H9 (cell line): ENCODE measurements at regions not wholly inside any gene's neighbourhood (a gene's known extent, or its start where the extent isn't known, plus 50 kb on each side); places are given as distances from the start of the nearest gene placed in this dataset.

Experiments
- DNase-seq: peaks from one replicate; pipeline ENCODE4 v3.0.0-alpha.2; 2017
- H2AFZ ChIP-seq: one replicate; pipeline ENCODE4 v1.6.1; 2013; ENCODE audit warnings: mild to moderate bottlenecking, low read length, control low read depth, moderate library complexity
- H2AK5ac ChIP-seq: 2 replicates; pipeline ENCODE4 v1.6.1; 2013; ENCODE audit warnings: low read length, control low read depth, mixed read lengths; ENCODE audit not compliant: insufficient read length
- H2BK120ac ChIP-seq: one replicate; pipeline ENCODE4 v1.6.1; 2013; ENCODE audit warnings: low read depth, mild to moderate bottlenecking, low read length, control low read depth, inconsistent platforms; ENCODE audit not compliant: poor library complexity, severe bottlenecking
- H2BK12ac ChIP-seq: 2 replicates; pipeline ENCODE4 v1.6.1; 2013; ENCODE audit warnings: low read length, control low read depth, mixed read lengths, low read depth; ENCODE audit not compliant: insufficient read length
- H2BK15ac ChIP-seq: 2 replicates; pipeline ENCODE4 v1.6.1; 2013; ENCODE audit warnings: low read depth, low read length, control low read depth
- H2BK20ac ChIP-seq: one replicate; pipeline ENCODE4 v1.6.1; 2013; ENCODE audit warnings: low read depth, mild to moderate bottlenecking, low read length, control low read depth, inconsistent platforms; ENCODE audit not compliant: poor library complexity, severe bottlenecking
- H2BK5ac ChIP-seq: 2 replicates; pipeline ENCODE4 v1.6.1; 2013; ENCODE audit warnings: low read length, control low read depth, mixed read lengths; ENCODE audit not compliant: insufficient read length
- H3K14ac ChIP-seq: 2 replicates; pipeline ENCODE4 v1.6.1; 2013; ENCODE audit warnings: low read length, control low read depth; ENCODE audit not compliant: insufficient read depth
- H3K18ac ChIP-seq: 2 replicates; pipeline ENCODE4 v1.6.1; 2013; ENCODE audit warnings: low read depth, mild to moderate bottlenecking, mixed read lengths, low read length, control low read depth; ENCODE audit not compliant: insufficient read length
- H3K23ac ChIP-seq: 2 replicates; pipeline ENCODE4 v1.6.1; 2013; ENCODE audit warnings: low read length, control low read depth, mixed read lengths, low read depth; ENCODE audit not compliant: insufficient read length
- H3K23me2 ChIP-seq: 2 replicates; pipeline ENCODE4 v1.6.1; 2013; ENCODE audit warnings: low read depth, mild to moderate bottlenecking, mixed read lengths, low read length, control low read depth; ENCODE audit not compliant: insufficient read length, poor library complexity, severe bottlenecking
- H3K27ac ChIP-seq: 2 replicates; pipeline ENCODE4 v1.5.1; 2013; ENCODE audit warnings: low read length, control low read depth, mixed read lengths, low read depth; ENCODE audit not compliant: insufficient read length
- H3K27me3 ChIP-seq: 2 replicates; pipeline ENCODE4 v1.6.1; 2013; ENCODE audit warnings: low read length, control low read depth, inconsistent platforms; ENCODE audit not compliant: insufficient read depth
- H3K4ac ChIP-seq: 2 replicates; pipeline ENCODE4 v1.6.1; 2013; ENCODE audit warnings: low read depth, mild to moderate bottlenecking, control low read depth, inconsistent platforms, low read length, moderate library complexity
- H3K4me1 ChIP-seq: 2 replicates; pipeline ENCODE4 v1.6.1; 2013; ENCODE audit warnings: low read length, control low read depth, inconsistent platforms; ENCODE audit not compliant: insufficient read depth
- H3K4me2 ChIP-seq: 2 replicates; pipeline ENCODE4 v1.6.1; 2013; ENCODE audit warnings: low read length, control low read depth, mixed read lengths; ENCODE audit not compliant: insufficient read length, insufficient read depth
- H3K56ac ChIP-seq: 2 replicates; pipeline ENCODE4 v1.6.1; 2013; ENCODE audit warnings: low read depth, mild to moderate bottlenecking, mixed read lengths, low read length, control low read depth; ENCODE audit not compliant: insufficient read length
- H3K79me1 ChIP-seq: 2 replicates; pipeline ENCODE4 v1.6.1; 2013; ENCODE audit warnings: low read depth, mild to moderate bottlenecking, moderate library complexity, low read length, control low read depth, inconsistent platforms; ENCODE audit not compliant: insufficient read depth, poor library complexity, severe bottlenecking
- H3K79me2 ChIP-seq: 2 replicates; pipeline ENCODE4 v1.6.1; 2013; ENCODE audit warnings: low read length, control low read depth, inconsistent platforms; ENCODE audit not compliant: insufficient read depth
- H3K9ac ChIP-seq: 2 replicates; pipeline ENCODE4 v1.6.1; 2013; ENCODE audit warnings: low read length, control low read depth, mixed read lengths; ENCODE audit not compliant: insufficient read length; ENCODE audit errors: extremely low read depth
- H3K9me3 ChIP-seq: one replicate; pipeline ENCODE4 v1.6.1; 2013; ENCODE audit warnings: low read depth, low read length, inconsistent platforms; ENCODE audit not compliant: control insufficient read depth
- H3T11ph ChIP-seq: one replicate; pipeline ENCODE4 v1.6.1; 2013; ENCODE audit warnings: mild to moderate bottlenecking, low read length, control low read depth, inconsistent platforms
- H4K20me1 ChIP-seq: one replicate; pipeline ENCODE4 v1.6.1; 2013; ENCODE audit not compliant: control insufficient read depth, insufficient read length, insufficient read depth
- H4K5ac ChIP-seq: 2 replicates; pipeline ENCODE4 v1.6.1; 2013; ENCODE audit warnings: low read depth, mild to moderate bottlenecking, mixed read lengths, low read length, control low read depth; ENCODE audit not compliant: insufficient read length
- H4K8ac ChIP-seq: replicated peaks from 2 replicates; pipeline ENCODE4 v1.6.1; 2013; ENCODE audit warnings: low read length, control low read depth, mixed read lengths, low read depth; ENCODE audit not compliant: insufficient read length
- H4K91ac ChIP-seq: 2 replicates; pipeline ENCODE4 v1.6.1; 2013; ENCODE audit warnings: low read depth, mild to moderate bottlenecking, moderate library complexity, mixed read lengths, low read length, control low read depth; ENCODE audit not compliant: insufficient read length
- H3K27ac Mint-ChIP-seq, 3 experiments: 2 replicates in 2 of 3; 3 replicates in 1 of 3; pipeline ENCODE4 v1.8.0; 2020 to 2021; ENCODE audit warnings: mixed read lengths in 3 of 3, mild to moderate bottlenecking in 1 of 3, moderate library complexity in 1 of 3
- H3K27me3 Mint-ChIP-seq: 2 replicates; pipeline ENCODE4 v1.8.0; 2021; ENCODE audit warnings: low read depth, mild to moderate bottlenecking, moderate library complexity, mixed read lengths
- H3K36me3 Mint-ChIP-seq, 3 experiments: 2 replicates in 2 of 3; 3 replicates in 1 of 3; pipeline ENCODE4 v1.8.0; 2020 to 2021; ENCODE audit warnings: low read depth in 3 of 3, mixed read lengths in 3 of 3; ENCODE audit not compliant: insufficient read depth in 1 of 3
- H3K4me1 Mint-ChIP-seq, 2 experiments: 2 replicates each; pipeline ENCODE4 v1.8.0; 2020; ENCODE audit warnings: mixed read lengths in 2 of 2
- H3K4me3 Mint-ChIP-seq, 2 experiments: 2 replicates in 1 of 2; 3 replicates in 1 of 2; pipeline ENCODE4 v1.8.0; 2020 to 2021; ENCODE audit warnings: mild to moderate bottlenecking in 2 of 2, mixed read lengths in 2 of 2, moderate library complexity in 1 of 2
- H3K9me3 Mint-ChIP-seq, 2 experiments: 2 replicates in 1 of 2; 3 replicates in 1 of 2; pipeline ENCODE4 v1.8.0; 2020; ENCODE audit warnings: mild to moderate bottlenecking in 2 of 2, mixed read lengths in 2 of 2, moderate library complexity in 1 of 2
- WGBS: extraction: QIAGEN DNeasy Blood & Tissue Kit; methylation state at CpG from one replicate; pipeline ENCODE4 v1.1.7; 2013; ENCODE audit warnings: missing lambda C conversion rate, low lambda C conversion rate, mixed read lengths; ENCODE audit not compliant: insufficient read length; ENCODE audit errors: extremely low coverage; 5-methylcytosine and 5-hydroxymethylcytosine counted together
- TF ChIP-seq, protein P1 (sequence below): fragments of 200-600 bp; sonication (generic); conservative IDR thresholded peaks from 3 replicates; pipeline ENCODE4 v1.8.0; 2021; ENCODE audit warnings: antibody characterized with exemption, mild to moderate bottlenecking

DNA sequence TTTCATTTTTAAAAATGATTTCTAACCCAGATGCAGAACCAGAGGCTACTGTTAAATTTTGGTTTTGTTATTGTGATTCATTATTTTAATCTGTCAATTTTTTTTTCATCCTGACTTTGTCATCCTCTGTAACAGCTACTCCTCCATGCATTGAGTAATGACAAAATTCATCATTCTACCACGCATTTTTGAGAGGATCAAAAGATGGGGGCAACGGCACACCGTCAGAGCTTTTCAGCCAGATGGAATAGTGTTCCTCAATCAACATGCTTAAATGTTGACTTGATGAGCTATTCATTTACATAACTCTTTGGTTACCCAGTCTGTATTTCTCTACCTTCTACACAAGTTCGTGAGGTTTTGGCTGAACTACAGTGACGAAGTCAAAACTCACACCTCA, 486.3 kb downstream of the EFNB2 start:
- TF ChIP-seq, protein P1, sequence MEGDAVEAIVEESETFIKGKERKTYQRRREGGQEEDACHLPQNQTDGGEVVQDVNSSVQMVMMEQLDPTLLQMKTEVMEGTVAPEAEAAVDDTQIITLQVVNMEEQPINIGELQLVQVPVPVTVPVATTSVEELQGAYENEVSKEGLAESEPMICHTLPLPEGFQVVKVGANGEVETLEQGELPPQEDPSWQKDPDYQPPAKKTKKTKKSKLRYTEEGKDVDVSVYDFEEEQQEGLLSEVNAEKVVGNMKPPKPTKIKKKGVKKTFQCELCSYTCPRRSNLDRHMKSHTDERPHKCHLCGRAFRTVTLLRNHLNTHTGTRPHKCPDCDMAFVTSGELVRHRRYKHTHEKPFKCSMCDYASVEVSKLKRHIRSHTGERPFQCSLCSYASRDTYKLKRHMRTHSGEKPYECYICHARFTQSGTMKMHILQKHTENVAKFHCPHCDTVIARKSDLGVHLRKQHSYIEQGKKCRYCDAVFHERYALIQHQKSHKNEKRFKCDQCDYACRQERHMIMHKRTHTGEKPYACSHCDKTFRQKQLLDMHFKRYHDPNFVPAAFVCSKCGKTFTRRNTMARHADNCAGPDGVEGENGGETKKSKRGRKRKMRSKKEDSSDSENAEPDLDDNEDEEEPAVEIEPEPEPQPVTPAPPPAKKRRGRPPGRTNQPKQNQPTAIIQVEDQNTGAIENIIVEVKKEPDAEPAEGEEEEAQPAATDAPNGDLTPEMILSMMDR = no peak
- no peak overlapping the region for H3K23ac ChIP-seq
- no peak overlapping the region for H3K4ac ChIP-seq
- Mint-ChIP-seq H3K27me3 (no peaks in the 10 kb centered on the region; the same call in none of the 2 replicates), H3K36me3 (peaks cover 0 to 4% (median 2%) of the 10 kb centered on the region in 3 experiments; a peak in 2 of 7 replicates), H3K27ac (no peak overlapping the region), H3K9me3 (no peaks in the 10 kb centered on the region; a peak in 1 of 5 replicates), H3K4me3 (no peak overlapping the region), H3K4me1 (peaks cover 0 to 3% of the 10 kb centered on the region in 2 experiments; a peak in 2 of 4 replicates)
- H3K79me2 ChIP-seq = no peaks in the 10 kb centered on the region
- no peak overlapping the region for H4K91ac ChIP-seq
- no peak overlapping the region for H3K14ac ChIP-seq
- no peak for DNase-seq
- H3K23me2 ChIP-seq = no peaks in the 10 kb centered on the region
- H3T11ph ChIP-seq = no peak overlapping the region
- H2BK5ac ChIP-seq = no peak overlapping the region
- no peak overlapping the region for H2BK12ac ChIP-seq
- H2BK20ac ChIP-seq = no peak overlapping the region
- no peak overlapping the region for H4K8ac ChIP-seq
- no peak overlapping the region for H3K56ac ChIP-seq
- no peak overlapping the region for H2BK120ac ChIP-seq
- no peaks in the 10 kb centered on the region for H3K27me3 ChIP-seq
- H2AFZ ChIP-seq = no peak overlapping the region
- no peaks in the 10 kb centered on the region for H3K4me1 ChIP-seq
- H2BK15ac ChIP-seq = no peak overlapping the region
- no peak overlapping the region for H3K18ac ChIP-seq
- no peak overlapping the region for H3K27ac ChIP-seq
- no peak overlapping the region for H3K9ac ChIP-seq
- H3K4me2 ChIP-seq = no peak overlapping the region
- no CpG with 5 or more reads among the region's 5 CpGs for WGBS
- no peak overlapping the region for H2AK5ac ChIP-seq
- H4K5ac ChIP-seq = no peak overlapping the region
- no peaks in the 10 kb centered on the region for H4K20me1 ChIP-seq
- H3K9me3 ChIP-seq = no peaks in the 10 kb centered on the region
- no peaks in the 10 kb centered on the region for H3K79me1 ChIP-seq
